OCI-LY1 (cell line): ENCODE measurements at regions not wholly inside any gene's neighbourhood (a gene's known extent, or its start where the extent isn't known, plus 50 kb on each side); places are given as distances from the start of the nearest gene placed in this dataset.

Experiments
- H2AFZ ChIP-seq: fragments of 200-600 bp; sonication (generic), shearing (Covaris generic); 2 replicates; pipeline ENCODE4 v1.6.0; 2014; ENCODE audit warnings: antibody characterized with exemption, mild to moderate bottlenecking, low read length
- H3F3A ChIP-seq: fragments of 200-600 bp; sonication (generic), shearing (Covaris generic); 2 replicates; pipeline ENCODE4 v1.6.0; 2014; ENCODE audit warnings: mild to moderate bottlenecking, antibody characterized with exemption, low read length, moderate library complexity; ENCODE audit not compliant: insufficient read depth
- H3K27ac ChIP-seq: fragments of 200-600 bp; sonication (generic); 2 replicates; pipeline ENCODE4 v1.5.1; 2014; ENCODE audit warnings: low read length, mixed run types, mild to moderate bottlenecking, low read depth; ENCODE audit not compliant: poor library complexity, severe bottlenecking
- H3K27me3 ChIP-seq: fragments of 200-600 bp; sonication (generic); 2 replicates; pipeline ENCODE4 v1.6.0; 2014; ENCODE audit warnings: antibody characterized with exemption, mild to moderate bottlenecking, low read length, moderate library complexity; ENCODE audit not compliant: insufficient read depth
- H3K36me3 ChIP-seq: fragments of 200-600 bp; sonication (generic); 2 replicates; pipeline ENCODE4 v1.6.1; 2014; ENCODE audit warnings: mild to moderate bottlenecking, antibody characterized with exemption, low read length, moderate library complexity, mixed read lengths; ENCODE audit not compliant: insufficient read depth
- H3K4me1 ChIP-seq: fragments of 200-600 bp; sonication (generic); 2 replicates; pipeline ENCODE4 v1.5.1; 2014; ENCODE audit warnings: mild to moderate bottlenecking, low read length, moderate library complexity; ENCODE audit not compliant: insufficient read depth, severe bottlenecking
- H3K4me2 ChIP-seq: fragments of 200-600 bp; sonication (generic), shearing (Covaris generic); 2 replicates; pipeline ENCODE4 v1.6.1; 2014; ENCODE audit warnings: low read length
- H3K4me3 ChIP-seq: fragments of 200-600 bp; sonication (generic); 2 replicates; pipeline ENCODE4 v1.5.1; 2014; ENCODE audit warnings: low read length, low read depth, mild to moderate bottlenecking, mixed read lengths; ENCODE audit not compliant: poor library complexity, severe bottlenecking
- H3K79me2 ChIP-seq: fragments of 200-600 bp; shearing (Covaris generic); 2 replicates; pipeline ENCODE4 v1.6.1; 2016; ENCODE audit warnings: mixed run types, low read length, mixed read lengths; ENCODE audit not compliant: insufficient read depth
- H3K9ac ChIP-seq: fragments of 200-600 bp; sonication (generic), shearing (Covaris generic); 2 replicates; pipeline ENCODE4 v1.6.1; 2014; ENCODE audit warnings: mild to moderate bottlenecking, low read length, mixed read lengths
- H3K9me2 ChIP-seq: fragments of 200-600 bp; sonication (generic), shearing (Covaris generic); 2 replicates; pipeline ENCODE4 v1.6.1; 2014; ENCODE audit warnings: low read depth, mild to moderate bottlenecking, low read length, mixed read lengths
- H3K9me3 ChIP-seq: fragments of 200-600 bp; shearing (Covaris generic); 2 replicates; pipeline ENCODE4 v1.6.1; 2014; ENCODE audit warnings: low read length, mixed read lengths
- H4K20me1 ChIP-seq: fragments of 200-600 bp; sonication (generic), shearing (Covaris generic); 2 replicates; pipeline ENCODE4 v1.6.0; 2016; ENCODE audit warnings: mild to moderate bottlenecking, low read length; ENCODE audit not compliant: insufficient read depth
- CTCF ChIP-seq: fragments of 200-600 bp; sonication (generic), shearing (Covaris generic); IDR thresholded peaks from 2 replicates; pipeline ENCODE4 v1.5.1; 2017; ENCODE audit warnings: mild to moderate bottlenecking, antibody characterized with exemption, low read length, moderate library complexity, mixed read lengths
- EZH2 ChIP-seq: fragments of 200-600 bp; sonication (generic), shearing (Covaris generic); IDR thresholded peaks from 2 replicates; pipeline ENCODE4 v1.8.0; 2017; ENCODE audit warnings: borderline replicate concordance, mixed run types, mild to moderate bottlenecking, antibody characterized with exemption, low read length, moderate library complexity, mixed read lengths

GRCh38 chr4:161254375-161254774 lies 909.4 kb downstream of the FSTL5 start:
- Histone ChIP-seq H3K9me3 (no peaks in the 10 kb centered on the region), H3K9ac (no peak overlapping the region), H4K20me1 (no peaks in the 10 kb centered on the region), H3F3A (no peaks in the 10 kb centered on the region), H3K79me2 (no peaks in the 10 kb centered on the region), H3K36me3 (no peaks in the 10 kb centered on the region), H3K4me1 (no peaks in the 10 kb centered on the region), H2AFZ (no peak overlapping the region), H3K27ac (no peak overlapping the region), H3K4me2 (no peak overlapping the region), H3K9me2 (no peaks in the 10 kb centered on the region), H3K4me3 (no peak overlapping the region), H3K27me3 (no peaks in the 10 kb centered on the region)
- no peak for TF ChIP-seq EZH2
- peak; percentile 31; the same call in 1 of the 2 replicates for TF ChIP-seq CTCF

GRCh38 chr4:161252520-161253141 lies 911.2 kb downstream of the FSTL5 start:
- TF ChIP-seq EZH2 (no peak), CTCF (peak; percentile 74)
- Histone ChIP-seq H2AFZ (no peak overlapping the region), H3K79me2 (no peaks in the 10 kb centered on the region), H3K4me2 (no peak overlapping the region), H4K20me1 (no peaks in the 10 kb centered on the region), H3K9me2 (no peaks in the 10 kb centered on the region), H3K4me1 (no peaks in the 10 kb centered on the region), H3K4me3 (no peak overlapping the region), H3F3A (no peaks in the 10 kb centered on the region), H3K27me3 (no peaks in the 10 kb centered on the region), H3K36me3 (no peaks in the 10 kb centered on the region), H3K9ac (no peak overlapping the region), H3K27ac (no peak overlapping the region), H3K9me3 (no peaks in the 10 kb centered on the region)

- Histone ChIP-seq H3K4me1 (no peaks in the 10 kb centered on the region), H3K9ac (no peak overlapping the region), H3K9me3 (no peaks in the 10 kb centered on the region), H3K27ac (no peak overlapping the region), H2AFZ (no peak overlapping the region), H3K36me3 (no peaks in the 10 kb centered on the region), H3K79me2 (no peaks in the 10 kb centered on the region), H4K20me1 (no peaks in the 10 kb centered on the region), H3K4me3 (no peak overlapping the region), H3K4me2 (no peak overlapping the region), H3K27me3 (no peaks in the 10 kb centered on the region), H3F3A (no peaks in the 10 kb centered on the region), H3K9me2 (no peaks in the 10 kb centered on the region)
- TF ChIP-seq EZH2 (no peak), CTCF (no peak)
Measured at GRCh38 chr4:161249779-161250440, 913.9 kb downstream of the FSTL5 start.
